ENCODE measurements at regions not wholly inside any gene's neighbourhood (a gene's known extent, or its start where the extent isn't known, plus 50 kb on each side); places are given as distances from the start of the nearest gene placed in this dataset.

- H3K27ac Mint-ChIP-seq, result no peak overlapping the region
- H3K36me3 Mint-ChIP-seq (ENCODE audit: low read depth), result no peaks in the 10 kb centered on the region
- no peaks in the 10 kb centered on the region for H3K4me1 Mint-ChIP-seq (ENCODE audit: low read depth)
- intact Hi-C loops (cut with micrococcal nuclease), result no loop called here
- H3K27me3 Mint-ChIP-seq (ENCODE audit: insufficient read depth), result no peaks in the 10 kb centered on the region
- H3K9me3 Mint-ChIP-seq, result no peaks in the 10 kb centered on the region
- H3K4me3 Mint-ChIP-seq, result no peak overlapping the region
- DNase-seq (ENCODE audit: low spot score), result no peak
These were observed 1478.8 kb downstream of the NCAM2 start for GRCh38 chr21:22476726-22477646.

- DNase-seq (ENCODE audit: low spot score), result no peak
- H3K9me3 Mint-ChIP-seq, result no peaks in the 10 kb centered on the region
- no peak overlapping the region for H3K27ac Mint-ChIP-seq
- H3K36me3 Mint-ChIP-seq (ENCODE audit: low read depth), result no peaks in the 10 kb centered on the region
- H3K4me1 Mint-ChIP-seq (ENCODE audit: low read depth), result no peaks in the 10 kb centered on the region
- no peaks in the 10 kb centered on the region for H3K27me3 Mint-ChIP-seq (ENCODE audit: insufficient read depth)
- no peak overlapping the region for H3K4me3 Mint-ChIP-seq
- intact Hi-C loops (cut with micrococcal nuclease), result no loop called here
These were observed 1491.8 kb downstream of the NCAM2 start for GRCh38 chr21:22490049-22490448.

GRCh38 chr21:22516230-22516629 is 1518.0 kb downstream of the NCAM2 start:
- intact Hi-C loops (cut with micrococcal nuclease), result no loop called here
- no peaks in the 10 kb centered on the region for H3K27me3 Mint-ChIP-seq (ENCODE audit: insufficient read depth)
- no peaks in the 10 kb centered on the region for H3K36me3 Mint-ChIP-seq (ENCODE audit: low read depth)
- no peaks in the 10 kb centered on the region for H3K4me1 Mint-ChIP-seq (ENCODE audit: low read depth)
- H3K27ac Mint-ChIP-seq, result no peak overlapping the region
- DNase-seq (ENCODE audit: low spot score), result no peak
- H3K4me3 Mint-ChIP-seq, result no peak overlapping the region
- H3K9me3 Mint-ChIP-seq, result peaks cover 4% of the 10 kb centered on the region

- no peak for DNase-seq (ENCODE audit: low spot score)
- H3K4me3 Mint-ChIP-seq, result no peak overlapping the region
- no peaks in the 10 kb centered on the region for H3K36me3 Mint-ChIP-seq (ENCODE audit: low read depth)
- no peaks in the 10 kb centered on the region for H3K27me3 Mint-ChIP-seq (ENCODE audit: insufficient read depth)
- H3K9me3 Mint-ChIP-seq, result peaks cover 25% of the 10 kb centered on the region
- H3K4me1 Mint-ChIP-seq (ENCODE audit: low read depth), result no peaks in the 10 kb centered on the region
- intact Hi-C loops (cut with micrococcal nuclease), result no loop called here
- no peak overlapping the region for H3K27ac Mint-ChIP-seq
These were observed 1537.4 kb downstream of the NCAM2 start for GRCh38 chr21:22535630-22536029.

- intact Hi-C loops (cut with micrococcal nuclease), result no loop called here
- no peaks in the 10 kb centered on the region for H3K4me1 Mint-ChIP-seq (ENCODE audit: low read depth)
- peaks cover 25% of the 10 kb centered on the region for H3K9me3 Mint-ChIP-seq
- H3K36me3 Mint-ChIP-seq (ENCODE audit: low read depth), result no peaks in the 10 kb centered on the region
- H3K27ac Mint-ChIP-seq, result no peak overlapping the region
- no peaks in the 10 kb centered on the region for H3K27me3 Mint-ChIP-seq (ENCODE audit: insufficient read depth)
- DNase-seq (ENCODE audit: low spot score), result no peak
- H3K4me3 Mint-ChIP-seq, result no peak overlapping the region
These were observed 1538.3 kb downstream of the NCAM2 start for GRCh38 chr21:22536509-22536908.

GRCh38 chr21:22544747-22545146 is 1546.5 kb downstream of the NCAM2 start:
- H3K4me3 Mint-ChIP-seq, result no peak overlapping the region

GRCh38 chr21:22552390-22552789 is 1554.2 kb downstream of the NCAM2 start:
- Mint-ChIP-seq H3K27ac (no peak overlapping the region), H3K9me3 (no peaks in the 10 kb centered on the region), H3K4me1 (ENCODE audit: low read depth) (no peaks in the 10 kb centered on the region), H3K4me3 (no peak overlapping the region), H3K36me3 (ENCODE audit: low read depth) (no peaks in the 10 kb centered on the region), H3K27me3 (ENCODE audit: insufficient read depth) (no peaks in the 10 kb centered on the region)
- intact Hi-C loops (cut with micrococcal nuclease), result no loop called here
- DNase-seq (ENCODE audit: low spot score), result no peak

More at GRCh38 chr21:22544747-22545146, 1546.5 kb downstream of the NCAM2 start:
- no peaks in the 10 kb centered on the region for H3K4me1 Mint-ChIP-seq (ENCODE audit: low read depth)
- peaks cover 7% of the 10 kb centered on the region for H3K9me3 Mint-ChIP-seq
- no peak for DNase-seq (ENCODE audit: low spot score)
- H3K36me3 Mint-ChIP-seq (ENCODE audit: low read depth), result no peaks in the 10 kb centered on the region
- H3K27me3 Mint-ChIP-seq (ENCODE audit: insufficient read depth), result no peaks in the 10 kb centered on the region
- H3K27ac Mint-ChIP-seq, result no peak overlapping the region
- intact Hi-C loops (cut with micrococcal nuclease), result no loop called here

- Mint-ChIP-seq H3K27me3 (ENCODE audit: insufficient read depth) (no peaks in the 10 kb centered on the region), H3K4me3 (no peak overlapping the region), H3K4me1 (ENCODE audit: low read depth) (no peaks in the 10 kb centered on the region), H3K27ac (no peak overlapping the region), H3K36me3 (ENCODE audit: low read depth) (no peaks in the 10 kb centered on the region), H3K9me3 (no peaks in the 10 kb centered on the region)
- no peak for DNase-seq (ENCODE audit: low spot score)
- intact Hi-C loops (cut with micrococcal nuclease), result no loop called here
These were observed 1556.6 kb downstream of the NCAM2 start for GRCh38 chr21:22554690-22555316.

- Mint-ChIP-seq H3K27ac (no peak overlapping the region), H3K9me3 (no peaks in the 10 kb centered on the region), H3K36me3 (ENCODE audit: low read depth) (no peaks in the 10 kb centered on the region), H3K4me1 (ENCODE audit: low read depth) (no peaks in the 10 kb centered on the region), H3K27me3 (ENCODE audit: insufficient read depth) (no peaks in the 10 kb centered on the region), H3K4me3 (no peak overlapping the region)
- no peak for DNase-seq (ENCODE audit: low spot score)
- intact Hi-C loops (cut with micrococcal nuclease), result no loop called here
These were observed 1558.6 kb downstream of the NCAM2 start for GRCh38 chr21:22556829-22557228.

GRCh38 chr21:22561946-22562345 is 1563.7 kb downstream of the NCAM2 start:
- intact Hi-C loops (cut with micrococcal nuclease), result no loop called here
- H3K9me3 Mint-ChIP-seq, result peaks cover 4% of the 10 kb centered on the region
- H3K4me3 Mint-ChIP-seq, result no peak overlapping the region
- no peaks in the 10 kb centered on the region for H3K4me1 Mint-ChIP-seq (ENCODE audit: low read depth)
- H3K36me3 Mint-ChIP-seq (ENCODE audit: low read depth), result no peaks in the 10 kb centered on the region
- no peak overlapping the region for H3K27ac Mint-ChIP-seq
- DNase-seq (ENCODE audit: low spot score), result no peak
- no peaks in the 10 kb centered on the region for H3K27me3 Mint-ChIP-seq (ENCODE audit: insufficient read depth)

- Mint-ChIP-seq H3K9me3 (no peaks in the 10 kb centered on the region), H3K27me3 (ENCODE audit: insufficient read depth) (no peaks in the 10 kb centered on the region), H3K4me1 (ENCODE audit: low read depth) (no peaks in the 10 kb centered on the region), H3K4me3 (no peak overlapping the region), H3K27ac (no peak overlapping the region), H3K36me3 (ENCODE audit: low read depth) (no peaks in the 10 kb centered on the region)
- intact Hi-C loops (cut with micrococcal nuclease), result no loop called here
- no peak for DNase-seq (ENCODE audit: low spot score)
These were observed 1575.6 kb downstream of the NCAM2 start for GRCh38 chr21:22573834-22574233.

- no peaks in the 10 kb centered on the region for H3K4me1 Mint-ChIP-seq (ENCODE audit: low read depth)
These were observed 1577.0 kb downstream of the NCAM2 start for GRCh38 chr21:22575165-22575584.

GRCh38 chr21:22579741-22580140 is 1581.5 kb downstream of the NCAM2 start:
- Mint-ChIP-seq H3K4me1 (ENCODE audit: low read depth) (no peaks in the 10 kb centered on the region), H3K9me3 (no peaks in the 10 kb centered on the region), H3K4me3 (no peak overlapping the region), H3K27me3 (ENCODE audit: insufficient read depth) (no peaks in the 10 kb centered on the region), H3K27ac (no peak overlapping the region), H3K36me3 (ENCODE audit: low read depth) (no peaks in the 10 kb centered on the region)
- DNase-seq (ENCODE audit: low spot score), result no peak
- intact Hi-C loops (cut with micrococcal nuclease), result no loop called here

More at GRCh38 chr21:22575165-22575584, 1577.0 kb downstream of the NCAM2 start:
- Mint-ChIP-seq H3K9me3 (no peaks in the 10 kb centered on the region), H3K27me3 (ENCODE audit: insufficient read depth) (no peaks in the 10 kb centered on the region), H3K36me3 (ENCODE audit: low read depth) (no peaks in the 10 kb centered on the region), H3K27ac (no peak overlapping the region), H3K4me3 (no peak overlapping the region)
- intact Hi-C loops (cut with micrococcal nuclease), result no loop called here
- no peak for DNase-seq (ENCODE audit: low spot score)

Measured in activated T-helper 1 cell treated with anti-CD3 and anti-CD28 coated beads, Interleukin-12 subunit alpha, Interleukin-12 subunit beta, Interleukin-2, Interleukin-4 antibody, amounts not matched to agents 30 ng/mL and 10 ng/mL and 1 ng/mL, durations not matched to agents 14 hours and 24 hours and 36 hours (primary cell).